Liver (tissue), 8 donors: ENCODE measurements at regions not wholly inside any gene's neighbourhood (a gene's known extent, or its start where the extent isn't known, plus 50 kb on each side); places are given as distances from the start of the nearest gene placed in this dataset.

ENCODE experiments used
- DNase-seq: peaks from one replicate; pipeline ENCODE4 v3.0.0-alpha.2; 2017; ENCODE audit warnings: low spot score
- H3K27ac ChIP-seq, 2 donors: one replicate each; pipeline ENCODE4 v1.7.0; 2013; ENCODE audit warnings: inconsistent platforms in 2 of 2, low read length in 2 of 2, control low read depth in 1 of 2, low read depth in 1 of 2, mild to moderate bottlenecking in 1 of 2
- H3K27me3 ChIP-seq, 4 donors: one replicate each; pipeline versions ENCODE4 v1.6.1 to v1.7.0; 2013; ENCODE audit warnings: low read length in 3 of 4, inconsistent platforms in 1 of 4, mild to moderate bottlenecking in 1 of 4, moderate library complexity in 1 of 4; ENCODE audit not compliant: control insufficient read depth in 4 of 4, insufficient read depth in 4 of 4
- H3K36me3 ChIP-seq, 4 donors: one replicate each; pipeline versions ENCODE4 v1.6.1 to v1.7.0; 2013; ENCODE audit warnings: low read length in 3 of 4, mild to moderate bottlenecking in 3 of 4, low read depth in 1 of 4, moderate library complexity in 1 of 4; ENCODE audit not compliant: control insufficient read depth in 4 of 4, insufficient read depth in 3 of 4
- H3K4me1 ChIP-seq, 4 donors: one replicate each; pipeline versions ENCODE4 v1.6.1 to v1.7.0; 2013; ENCODE audit warnings: low read length in 3 of 4, mild to moderate bottlenecking in 3 of 4, moderate library complexity in 1 of 4; ENCODE audit not compliant: control insufficient read depth in 4 of 4, insufficient read depth in 4 of 4
- H3K4me3 ChIP-seq, 3 donors: one replicate each; pipeline versions ENCODE4 v1.6.1 to v1.7.0; 2013; ENCODE audit warnings: low read length in 3 of 3, control low read depth in 1 of 3, low read depth in 1 of 3, mild to moderate bottlenecking in 1 of 3
- H3K9ac ChIP-seq, 2 donors: one replicate each; pipeline ENCODE4 v1.7.0; 2013; ENCODE audit warnings: low read length in 2 of 2, mild to moderate bottlenecking in 2 of 2, moderate library complexity in 2 of 2, control low read depth in 1 of 2, low read depth in 1 of 2
- H3K9me3 ChIP-seq, 4 donors: one replicate each; pipeline versions ENCODE4 v1.6.1 to v1.7.0; 2013; ENCODE audit warnings: low read length in 3 of 4; ENCODE audit not compliant: control insufficient read depth in 4 of 4
- ATF3 ChIP-seq: IDR thresholded peaks from 2 replicates; pipeline ENCODE4 v1.6.1; 2016; ENCODE audit warnings: antibody characterized with exemption
- CTCF ChIP-seq: fragments of 150-350 bp; IDR thresholded peaks from 2 replicates; pipeline ENCODE4 v1.5.1; 2017; ENCODE audit warnings: improper control_type of control experiment, low read depth, low read length; ENCODE audit not compliant: missing input control
- EGR1 ChIP-seq, 2 donors: IDR thresholded peaks; 2 replicates each; pipeline ENCODE4 v1.6.1; 2016 to 2018; ENCODE audit warnings: antibody characterized with exemption in 2 of 2, low read depth in 2 of 2
- FOXA1 ChIP-seq: IDR thresholded peaks from 2 replicates; pipeline ENCODE4 v1.6.1; 2016; ENCODE audit warnings: antibody characterized with exemption
- GABPA ChIP-seq, 2 donors: IDR thresholded peaks in 1 of 2; conservative IDR thresholded peaks in 1 of 2; 2 replicates each; pipeline ENCODE4 v1.6.1; 2016; ENCODE audit warnings: antibody characterized with exemption in 2 of 2, mild to moderate bottlenecking in 1 of 2, moderate library complexity in 1 of 2
- HNF4A ChIP-seq, 2 donors: conservative IDR thresholded peaks; 2 replicates each; pipeline ENCODE4 v1.6.1; 2016; ENCODE audit warnings: antibody characterized with exemption in 2 of 2, mild to moderate bottlenecking in 2 of 2
- HNF4G ChIP-seq: IDR thresholded peaks from 2 replicates; pipeline ENCODE4 v1.6.1; 2016; ENCODE audit warnings: antibody characterized with exemption
- JUND ChIP-seq, 2 donors: IDR thresholded peaks; 2 replicates each; pipeline ENCODE4 v1.6.1; 2016; ENCODE audit warnings: antibody characterized with exemption in 2 of 2
- MAX ChIP-seq: IDR thresholded peaks from 2 replicates; pipeline ENCODE4 v1.6.1; 2016; ENCODE audit warnings: antibody characterized with exemption
- NR2F2 ChIP-seq: IDR thresholded peaks from 2 replicates; pipeline ENCODE4 v1.6.1; 2016; ENCODE audit warnings: antibody characterized with exemption
- RAD21 ChIP-seq, 2 donors: IDR thresholded peaks; 2 replicates each; pipeline ENCODE4 v1.6.1; 2016; ENCODE audit warnings: antibody characterized with exemption in 2 of 2, mild to moderate bottlenecking in 2 of 2
- REST ChIP-seq: IDR thresholded peaks from 2 replicates; pipeline ENCODE4 v1.6.1; 2016; ENCODE audit warnings: antibody characterized with exemption, mild to moderate bottlenecking
- RXRA ChIP-seq, 2 donors: IDR thresholded peaks; 2 replicates each; pipeline ENCODE4 v1.6.1; 2017 to 2018; ENCODE audit warnings: antibody characterized with exemption in 2 of 2, mild to moderate bottlenecking in 1 of 2
- SP1 ChIP-seq: IDR thresholded peaks from 2 replicates; pipeline ENCODE4 v1.6.1; 2018; ENCODE audit warnings: antibody characterized with exemption, mild to moderate bottlenecking
- TAF1 ChIP-seq: conservative IDR thresholded peaks from 2 replicates; pipeline ENCODE4 v1.6.1; 2016; ENCODE audit warnings: antibody characterized with exemption, mild to moderate bottlenecking
- YY1 ChIP-seq: IDR thresholded peaks from 2 replicates; pipeline ENCODE4 v1.6.1; 2016; ENCODE audit warnings: antibody characterized with exemption, mild to moderate bottlenecking
- ZBTB33 ChIP-seq: IDR thresholded peaks from 2 replicates; pipeline ENCODE4 v1.6.1; 2016; ENCODE audit warnings: antibody characterized with exemption
- WGBS: extraction: QIAGEN DNeasy Blood & Tissue Kit; methylation state at CpG from one replicate; pipeline ENCODE4 v1.1.7; 2013; 5-methylcytosine and 5-hydroxymethylcytosine counted together
- donor health status: healthy.
- donor health status: healthy.
- donor health status: healthy.
- donor health status: healthy.
- donor health status: healthy.

- Histone ChIP-seq H3K27me3 (no peaks in the 10 kb centered on the region), H3K36me3 (no peaks in the 10 kb centered on the region), H3K4me1 (no peaks in the 10 kb centered on the region), H3K4me3 (no peak overlapping the region), H3K27ac (no peak overlapping the region), H3K9me3 (peaks cover 0 to 6% (median 2%) of the 10 kb centered on the region in 4 donors), H3K9ac (no peak overlapping the region)
- no peak for DNase-seq
- TF ChIP-seq CTCF: no peak
- no peak for TF ChIP-seq TAF1
- no peak for TF ChIP-seq RXRA (IDR thresholded peaks at IDR 0.05)
- no peak for TF ChIP-seq GABPA (IDR thresholded peaks at IDR 0.05 in 1 of 2, conservative IDR thresholded peaks at IDR 0.05 in 1 of 2)
- TF ChIP-seq HNF4G: no peak
- no peak for TF ChIP-seq SP1
- TF ChIP-seq FOXA1: no peak
- no peak for TF ChIP-seq EGR1 (IDR thresholded peaks at IDR 0.05; ENCODE audit: low read depth in 2 of 2)
- no peak for TF ChIP-seq ZBTB33
- TF ChIP-seq MAX: no peak
- TF ChIP-seq ATF3: no peak
- no peak for TF ChIP-seq NR2F2
- no peak for TF ChIP-seq JUND (IDR thresholded peaks at IDR 0.05)
- TF ChIP-seq RAD21 (IDR thresholded peaks at IDR 0.05): no peak
- TF ChIP-seq HNF4A (conservative IDR thresholded peaks at IDR 0.05): no peak
- TF ChIP-seq REST: no peak
- no peak for TF ChIP-seq YY1
- 40% methylated on average over 2 of the region's 2 CpGs for WGBS
Observed at GRCh38 chr10:24152270-24152669, 56.7 kb upstream of the KIAA1217 start.

GRCh38 chr10:24153031-24153430 is 55.9 kb upstream of the KIAA1217 start:
- TF ChIP-seq CTCF (no peak), JUND (IDR thresholded peaks at IDR 0.05) (no peak), ZBTB33 (no peak), RAD21 (IDR thresholded peaks at IDR 0.05) (no peak), YY1 (no peak), FOXA1 (no peak), HNF4A (conservative IDR thresholded peaks at IDR 0.05) (no peak), NR2F2 (no peak), EGR1 (IDR thresholded peaks at IDR 0.05; ENCODE audit: low read depth in 2 of 2) (no peak)
- WGBS: 73% methylated on average over 3 of the region's 3 CpGs

More at GRCh38 chr10:24153031-24153430, 55.9 kb upstream of the KIAA1217 start:
- no peak for DNase-seq
- Histone ChIP-seq H3K27me3 (no peaks in the 10 kb centered on the region), H3K36me3 (no peaks in the 10 kb centered on the region), H3K9ac (no peak overlapping the region), H3K4me3 (no peak overlapping the region), H3K27ac (no peak overlapping the region), H3K4me1 (no peaks in the 10 kb centered on the region), H3K9me3 (peaks cover 0 to 6% (median 2%) of the 10 kb centered on the region in 4 donors)
